ENCODE measurements at regions not wholly inside any gene's neighbourhood (a gene's known extent, or its start where the extent isn't known, plus 50 kb on each side); places are given as distances from the start of the nearest gene placed in this dataset.
"Not testable (repeated sequence)": the region's sequence is repeated elsewhere in the genome, so short reads cannot be mapped to it uniquely, and the experiment has no call there.

DNA sequence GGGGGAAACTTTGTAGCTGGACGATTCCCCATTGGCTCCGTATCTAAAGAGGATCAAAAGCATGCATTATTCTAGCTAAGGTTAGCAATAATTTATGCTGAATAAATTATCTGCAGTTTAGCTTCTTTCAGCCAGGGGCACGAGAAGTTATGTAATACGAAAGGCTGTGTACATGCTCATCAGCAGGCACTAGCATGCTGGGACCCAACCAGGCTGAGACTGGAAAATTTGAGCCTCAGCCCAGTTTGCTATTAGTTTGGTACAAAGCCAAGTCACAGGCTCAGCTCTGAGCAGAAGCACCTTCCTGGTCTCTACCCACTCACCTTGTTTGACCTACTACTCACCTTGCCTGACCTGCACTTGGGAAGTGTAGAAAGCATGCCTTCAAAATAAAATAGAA, 328.1 kb upstream of the ARID1B start:
- no peak for DNase-seq (ENCODE audit: low spot score)

DNA sequence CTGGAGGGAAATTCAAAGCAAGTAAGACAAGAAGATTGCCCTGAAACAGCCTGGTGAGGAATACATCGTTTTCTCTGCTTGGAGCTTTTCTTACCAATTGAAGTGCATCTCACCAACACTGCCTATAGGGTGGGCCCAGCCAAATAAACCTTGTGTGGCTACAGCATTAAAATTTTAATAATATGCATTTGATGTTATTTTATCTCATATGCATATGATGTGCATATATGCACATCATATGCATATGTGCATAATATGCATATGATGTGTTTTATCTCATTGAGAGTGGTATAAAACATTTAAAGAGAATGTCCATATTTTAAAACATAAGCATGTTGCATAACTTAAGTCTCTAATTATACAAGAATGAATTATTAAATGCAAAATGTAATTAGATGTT, 328.6 kb upstream of the ARID1B start:
- no peak for DNase-seq (ENCODE audit: low spot score)

- DNase-seq (ENCODE audit: low spot score) = no peak
Observed at GRCh38 chr6:156440688-156441087, 336.5 kb upstream of the ARID1B start.

GRCh38 chr6:156438350-156438923, 338.7 kb upstream of the ARID1B start:
- DNase-seq (ENCODE audit: low spot score) = no peak

GRCh38 chr6:156437121-156437879, 339.9 kb upstream of the ARID1B start:
- no peak for DNase-seq (ENCODE audit: low spot score)

DNA sequence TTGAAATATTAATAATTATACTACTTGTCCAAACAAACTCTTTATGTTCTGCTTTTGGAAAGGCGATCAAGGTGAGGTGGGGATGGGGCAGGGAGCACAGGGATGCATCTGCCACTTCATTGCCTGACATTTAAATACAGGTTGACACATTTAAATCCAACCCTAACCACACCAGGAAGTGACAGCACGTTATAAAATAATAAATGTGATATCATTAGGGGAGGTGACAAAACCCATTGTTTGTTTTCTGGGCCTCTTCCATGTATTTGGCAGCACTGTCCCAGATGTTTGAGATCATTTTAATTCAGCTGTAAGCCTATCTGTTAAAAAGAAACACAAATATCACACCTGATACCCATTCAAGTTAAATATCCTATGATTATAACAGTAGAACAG, 342.4 kb upstream of the ARID1B start:
- DNase-seq (ENCODE audit: low spot score) = no peak

- DNase-seq (ENCODE audit: low spot score) = no peak
Observed at GRCh38 chr6:156434049-156434794, 343.0 kb upstream of the ARID1B start.

DNA sequence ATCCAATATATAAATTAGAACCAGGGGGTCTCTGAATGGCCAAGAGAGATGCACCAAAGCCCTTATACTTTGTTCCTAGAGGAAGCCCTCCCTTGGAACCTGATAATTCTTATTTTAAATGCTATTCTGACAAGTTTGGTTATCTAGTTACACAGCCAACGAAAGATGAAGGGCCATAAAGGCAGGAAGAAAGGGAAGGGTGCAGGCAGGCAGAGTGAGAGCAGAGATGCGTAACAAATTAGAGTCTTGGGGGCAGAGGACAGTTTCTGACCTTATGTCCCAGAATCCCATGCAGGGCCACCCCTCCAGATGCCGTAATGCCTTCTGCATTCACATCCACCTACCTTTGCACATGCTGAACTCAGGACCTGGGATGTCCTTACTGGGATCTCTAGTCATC, 344.6 kb upstream of the ARID1B start:
- DNase-seq (ENCODE audit: low spot score) = no peak

DNA sequence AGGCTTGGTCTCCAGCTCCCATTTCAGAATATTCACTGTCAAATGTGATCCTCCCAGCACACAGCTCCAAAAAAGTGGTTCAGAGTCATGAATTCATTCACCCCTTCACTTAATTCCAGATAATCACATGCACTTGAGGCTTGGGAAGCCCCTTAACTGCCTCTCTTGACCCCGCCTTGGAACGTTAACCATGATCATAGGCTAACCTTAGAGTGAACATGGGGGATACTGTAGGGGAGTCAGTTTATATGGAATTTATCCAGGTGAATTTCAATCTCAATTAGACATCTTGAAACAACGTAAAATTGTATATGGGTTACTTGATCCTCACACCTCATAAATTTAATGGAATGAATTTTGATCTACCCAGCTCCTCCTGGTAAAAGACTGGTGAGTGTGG, 346.8 kb upstream of the ARID1B start:
- no peak for DNase-seq (ENCODE audit: low spot score)

GRCh38 chr6:156427345-156427744, 349.8 kb upstream of the ARID1B start:
- DNase-seq (ENCODE audit: low spot score) = no peak

DNA sequence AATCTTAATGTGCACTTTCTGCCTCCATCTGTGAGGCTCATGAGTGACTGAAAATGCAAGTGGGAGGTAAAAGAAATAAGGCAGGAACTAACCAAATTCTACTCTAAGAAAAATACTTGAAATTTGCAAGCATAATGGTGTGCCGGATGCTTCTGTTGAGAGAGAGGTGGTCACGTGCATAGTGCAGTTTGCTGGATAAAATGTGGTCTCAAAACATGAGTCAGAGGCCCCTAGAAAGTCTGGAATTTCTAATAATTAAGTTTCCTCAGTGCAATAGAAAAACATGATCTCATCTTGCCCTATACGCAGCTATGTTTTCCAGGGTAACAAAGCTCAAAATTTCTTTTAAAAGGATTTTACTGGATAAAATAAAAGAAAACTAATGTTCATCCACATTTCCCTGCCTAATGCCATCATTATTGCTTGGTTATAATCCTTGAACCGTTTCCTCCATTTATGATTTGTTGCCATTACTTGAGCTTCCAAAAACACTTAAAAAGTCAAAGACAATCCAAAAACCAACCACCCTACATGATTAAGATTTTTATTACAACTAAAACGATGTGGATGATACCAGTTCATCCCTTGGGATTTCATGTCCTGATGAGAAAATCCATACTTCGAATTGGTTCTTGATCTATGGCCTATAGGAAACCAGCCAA, 351.7 kb upstream of the ARID1B start:
- no peak for DNase-seq (ENCODE audit: low spot score)

DNA sequence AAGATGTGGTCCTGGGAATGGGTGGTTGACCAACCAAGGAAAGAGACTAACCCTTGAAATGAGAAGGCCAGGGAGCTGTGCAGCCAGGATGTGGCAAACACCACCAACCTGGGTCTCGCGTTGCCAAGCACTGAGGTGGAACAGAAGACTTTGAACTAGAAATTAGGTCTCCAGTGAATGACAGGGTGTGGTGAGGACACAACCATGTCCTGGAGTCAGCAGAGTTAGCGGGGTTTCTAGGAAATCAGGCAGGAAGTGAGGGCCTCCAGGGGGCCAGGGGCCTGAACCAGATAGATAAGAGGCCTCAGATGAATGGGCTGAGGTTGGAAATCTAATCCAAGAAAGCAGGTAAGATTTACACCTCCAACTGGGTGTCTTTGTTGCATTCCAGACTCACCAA, 353.3 kb upstream of the ARID1B start:
- no peak for DNase-seq (ENCODE audit: low spot score)

GRCh38 chr6:156423075-156423474, 354.1 kb upstream of the ARID1B start:
- DNase-seq (ENCODE audit: low spot score) = no peak

- no peak for DNase-seq (ENCODE audit: low spot score)
Observed at GRCh38 chr6:156421933-156422332, 355.2 kb upstream of the ARID1B start.

DNA sequence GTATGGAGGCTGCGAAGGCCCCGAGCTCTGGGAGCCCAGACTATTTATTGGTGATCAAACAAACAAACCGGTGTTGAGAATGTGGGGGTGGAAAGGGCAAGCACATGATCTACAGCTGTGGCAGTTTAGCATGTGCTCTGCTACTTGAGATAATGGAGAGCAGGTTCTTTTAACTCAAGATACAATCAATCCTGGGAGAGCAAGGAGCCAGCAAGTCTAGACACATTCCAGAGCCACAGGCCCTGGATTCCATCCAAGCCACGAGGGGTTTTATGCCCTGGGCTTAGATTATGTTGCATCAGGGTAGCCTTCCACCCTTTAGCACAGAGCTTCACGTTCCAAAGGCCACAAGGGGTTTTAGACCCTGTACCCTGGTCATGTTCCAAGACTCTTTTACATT, 355.9 kb upstream of the ARID1B start:
- DNase-seq (ENCODE audit: low spot score) = not testable (repeated sequence)

DNA sequence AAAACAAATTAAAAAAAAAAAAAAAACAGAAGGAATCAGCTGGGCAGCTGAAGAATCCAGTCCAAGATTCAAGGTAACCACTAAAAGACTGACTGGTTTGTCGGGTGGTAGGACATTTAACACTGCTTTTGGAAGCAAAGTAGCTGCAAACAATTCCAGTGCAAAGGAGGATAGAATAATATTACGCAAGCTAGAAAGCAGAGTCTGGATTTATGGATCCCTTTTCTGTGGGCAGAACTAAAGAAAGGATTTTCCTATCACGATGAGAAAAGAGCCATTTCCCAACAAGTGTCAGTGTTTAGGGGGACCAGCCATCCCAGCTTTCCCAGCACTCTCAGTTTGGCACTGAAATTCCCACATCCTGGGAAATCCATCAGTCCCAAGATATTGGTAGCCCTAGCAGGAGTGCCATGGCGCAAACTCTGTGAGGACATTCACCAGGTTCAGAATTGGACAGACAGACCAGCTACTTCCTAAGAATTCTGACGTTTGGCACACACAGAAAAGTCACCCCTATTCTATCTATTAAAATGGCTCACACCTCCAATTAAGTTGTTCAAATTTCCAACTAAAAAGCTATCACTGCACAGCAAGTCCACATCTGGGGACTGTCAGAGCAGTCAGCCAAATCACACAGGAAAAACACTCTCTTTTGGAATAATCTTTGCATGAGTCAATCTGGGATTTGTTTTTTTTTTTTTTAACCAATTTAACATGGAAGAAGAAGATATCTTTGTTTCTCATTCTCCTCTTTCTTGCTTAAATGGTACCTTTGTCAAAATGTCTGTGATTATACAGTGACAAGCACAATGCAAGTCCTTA, 356.8 kb upstream of the ARID1B start:
- no peak for DNase-seq (ENCODE audit: low spot score)

DNA sequence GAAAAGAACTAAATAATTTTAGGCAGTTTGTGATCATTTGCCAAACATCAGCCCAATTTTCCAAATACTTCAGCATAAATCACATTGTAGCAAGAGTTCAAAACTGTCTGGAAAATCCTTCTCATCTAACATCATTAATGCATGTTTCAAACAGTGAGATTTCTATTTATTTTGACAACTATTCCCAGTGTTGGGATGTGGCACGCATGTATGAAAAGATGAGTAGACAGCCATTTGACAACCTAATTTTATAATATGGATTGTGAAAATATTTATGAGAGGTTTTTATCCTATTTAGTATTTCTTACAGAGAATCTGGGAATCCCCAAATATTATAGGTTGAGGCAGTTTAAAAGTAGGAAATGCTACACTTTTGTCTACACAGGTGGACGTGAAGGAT, 357.6 kb upstream of the ARID1B start:
- no peak for DNase-seq (ENCODE audit: low spot score)

GRCh38 chr6:156418253-156418652, 358.9 kb upstream of the ARID1B start:
- DNase-seq (ENCODE audit: low spot score) = no peak

- no peak for DNase-seq (ENCODE audit: low spot score)
Observed at GRCh38 chr6:156416391-156416790, 360.8 kb upstream of the ARID1B start.

- no peak for DNase-seq (ENCODE audit: low spot score)
Observed at GRCh38 chr6:156413154-156413553, 364.0 kb upstream of the ARID1B start.

DNA sequence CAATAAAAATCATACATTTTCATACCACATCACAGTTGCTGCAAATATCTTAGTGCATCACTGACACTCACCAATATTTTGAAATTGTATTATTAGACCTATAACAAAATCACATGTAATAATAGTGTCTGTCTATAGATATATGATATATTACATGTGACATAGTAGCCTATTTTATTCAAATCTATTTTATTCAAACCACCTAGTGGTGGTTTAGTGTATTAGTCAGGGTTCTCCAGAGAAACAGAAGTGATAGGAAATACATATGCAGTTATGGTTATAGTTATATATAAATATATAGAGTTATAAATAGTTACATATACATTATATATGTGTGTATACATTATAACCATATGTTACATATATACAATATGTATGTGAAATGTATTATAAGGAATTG, 366.5 kb upstream of the ARID1B start:
- no peak for DNase-seq (ENCODE audit: low spot score)

GRCh38 chr6:156408655-156409054, 368.5 kb upstream of the ARID1B start:
- DNase-seq (ENCODE audit: low spot score) = no peak

All from hematopoietic multipotent progenitor cell treated with erythropoietin and hydrocortisone succinate and interleukin-3 and kit ligand, for 15 days (in vitro differentiated cells).